Smooth muscle cell (in vitro differentiated cells): ENCODE measurements at regions not wholly inside any gene's neighbourhood (a gene's known extent, or its start where the extent isn't known, plus 50 kb on each side); places are given as distances from the start of the nearest gene placed in this dataset.

Source experiments
- DNase-seq: peaks from one replicate; lab custom pipeline; 2025; ENCODE audit not compliant: unreplicated experiment; lab: John Stamatoyannopoulos, UW
- H2AFZ ChIP-seq: fragments of 200-600 bp; sonication (generic); 2 replicates; pipeline ENCODE4 v1.6.0; 2016; ENCODE audit warnings: antibody characterized with exemption, low read depth, mild to moderate bottlenecking
- H3F3A ChIP-seq: fragments of 200-600 bp; sonication (generic); 2 replicates; pipeline ENCODE4 v1.6.0; 2017; ENCODE audit warnings: antibody characterized with exemption, low read depth
- H3K27ac ChIP-seq: fragments of 200-600 bp; sonication (generic); 2 replicates; pipeline ENCODE4 v1.5.1; 2016; ENCODE audit warnings: low read depth, mild to moderate bottlenecking
- H3K27me3 ChIP-seq: fragments of 200-600 bp; sonication (generic); 2 replicates; pipeline ENCODE4 v1.6.1; 2016; ENCODE audit warnings: low read depth, mild to moderate bottlenecking
- H3K36me3 ChIP-seq: fragments of 200-600 bp; sonication (generic); 2 replicates; pipeline ENCODE4 v1.5.1; 2016; ENCODE audit warnings: low read depth
- H3K4me1 ChIP-seq: fragments of 200-600 bp; sonication (generic); 2 replicates; pipeline ENCODE4 v1.5.1; 2016; ENCODE audit warnings: low read depth
- H3K4me2 ChIP-seq: fragments of 200-600 bp; sonication (generic); 2 replicates; pipeline ENCODE4 v1.6.0; 2016; ENCODE audit warnings: mild to moderate bottlenecking
- H3K4me3 ChIP-seq: fragments of 200-600 bp; sonication (generic); 2 replicates; pipeline ENCODE4 v1.5.1; 2016; ENCODE audit warnings: mild to moderate bottlenecking
- H3K79me2 ChIP-seq: fragments of 200-600 bp; sonication (generic); 2 replicates; pipeline ENCODE4 v1.6.0; 2016; ENCODE audit warnings: low read depth, mild to moderate bottlenecking
- H3K9ac ChIP-seq: fragments of 200-600 bp; sonication (generic); 2 replicates; pipeline ENCODE4 v1.6.0; 2016; ENCODE audit warnings: low read depth
- H3K9me3 ChIP-seq: fragments of 200-600 bp; sonication (generic); replicated peaks from 2 replicates; pipeline ENCODE4 v1.5.1; 2016; ENCODE audit warnings: low read depth
- H4K20me1 ChIP-seq: fragments of 200-600 bp; sonication (generic); 2 replicates; pipeline ENCODE4 v1.6.0; 2016; ENCODE audit warnings: low read depth
- CTCF ChIP-seq: fragments of 200-600 bp; sonication (generic); IDR thresholded peaks from 2 replicates; pipeline ENCODE4 v1.5.1; 2017; ENCODE audit warnings: borderline replicate concordance, mild to moderate bottlenecking, antibody characterized with exemption; ENCODE audit not compliant: insufficient read depth, poor library complexity, severe bottlenecking
- WGBS: methylation state at CpG from one replicate; pipeline ENCODE4 v1.1.7; 2016; ENCODE audit warnings: low lambda C conversion rate; 5-methylcytosine and 5-hydroxymethylcytosine counted together

GRCh38 chr2:7595206-7595605 is 678.0 kb downstream of the RNF144A start:
- Histone ChIP-seq H3K4me1 (no peaks in the 10 kb centered on the region), H3K27ac (no peak overlapping the region), H4K20me1 (no peaks in the 10 kb centered on the region), H3K27me3 (no peaks in the 10 kb centered on the region), H2AFZ (no peak overlapping the region), H3F3A (peaks cover 4% of the 10 kb centered on the region), H3K4me3 (no peak overlapping the region), H3K36me3 (no peaks in the 10 kb centered on the region), H3K9ac (no peak overlapping the region), H3K9me3 (no peaks in the 10 kb centered on the region), H3K4me2 (peak overlapping the region; percentile 53), H3K79me2 (no peaks in the 10 kb centered on the region)
- no peak for TF ChIP-seq CTCF
- WGBS = 58% methylated on average over 3 of the region's 3 CpGs
- no peak for DNase-seq

GRCh38 chr2:7598402-7598801 is 681.2 kb downstream of the RNF144A start:
- H3K4me2 ChIP-seq = no peak overlapping the region
- no peaks in the 10 kb centered on the region for H4K20me1 ChIP-seq
- DNase-seq = no peak
- TF ChIP-seq CTCF = no peak
- peaks cover 4% of the 10 kb centered on the region for H3F3A ChIP-seq
- H3K27me3 ChIP-seq = no peaks in the 10 kb centered on the region
- no peak overlapping the region for H3K4me3 ChIP-seq
- no peak overlapping the region for H2AFZ ChIP-seq
- 95% methylated on average over 3 of the region's 3 CpGs for WGBS
- no peak overlapping the region for H3K9ac ChIP-seq
- no peaks in the 10 kb centered on the region for H3K4me1 ChIP-seq
- H3K27ac ChIP-seq = no peak overlapping the region
- H3K36me3 ChIP-seq = no peaks in the 10 kb centered on the region
- no peaks in the 10 kb centered on the region for H3K9me3 ChIP-seq
- H3K79me2 ChIP-seq = no peaks in the 10 kb centered on the region

GRCh38 chr2:7599462-7600258 is 682.4 kb downstream of the RNF144A start:
- TF ChIP-seq CTCF = no peak
- H3K36me3 ChIP-seq = no peaks in the 10 kb centered on the region
- no peak overlapping the region for H2AFZ ChIP-seq
- no peak for DNase-seq
- H3K4me2 ChIP-seq = no peak overlapping the region
- no peak overlapping the region for H3K4me3 ChIP-seq
- H3K9ac ChIP-seq = no peak overlapping the region
- H3K79me2 ChIP-seq = no peaks in the 10 kb centered on the region
- H3K27ac ChIP-seq = no peak overlapping the region
- H4K20me1 ChIP-seq = no peaks in the 10 kb centered on the region
- no peaks in the 10 kb centered on the region for H3K4me1 ChIP-seq
- H3K9me3 ChIP-seq = no peaks in the 10 kb centered on the region
- H3K27me3 ChIP-seq = no peaks in the 10 kb centered on the region
- H3F3A ChIP-seq = peaks cover 4% of the 10 kb centered on the region
- 96% methylated on average over 24 of the region's 24 CpGs for WGBS

- WGBS = 73% methylated on average over 1 of the region's 1 CpG
- TF ChIP-seq CTCF = no peak
- Histone ChIP-seq H2AFZ (no peak overlapping the region), H3K36me3 (no peaks in the 10 kb centered on the region), H3K4me2 (no peak overlapping the region), H3K79me2 (no peaks in the 10 kb centered on the region), H3K9ac (no peak overlapping the region), H3K4me3 (no peak overlapping the region), H3K27me3 (no peaks in the 10 kb centered on the region), H3K27ac (no peak overlapping the region), H3K4me1 (no peaks in the 10 kb centered on the region), H4K20me1 (no peaks in the 10 kb centered on the region), H3K9me3 (no peaks in the 10 kb centered on the region), H3F3A (no peaks in the 10 kb centered on the region)
- DNase-seq = no peak
Observed at GRCh38 chr2:7601990-7602389, 684.8 kb downstream of the RNF144A start.
